Sigmoid colon (tissue), 4 donors: ENCODE measurements at regions not wholly inside any gene's neighbourhood (a gene's known extent, or its start where the extent isn't known, plus 50 kb on each side); places are given as distances from the start of the nearest gene placed in this dataset.

ENCODE experiments used
- CTCF ChIP-seq, 4 experiments: fragments of 450-650 bp in 3 of 4; fragments of 200-600 bp in 1 of 4; IDR thresholded peaks; one replicate each; pipeline ENCODE4 v1.5.1; 2016 to 2019; ENCODE audit warnings: antibody characterized with exemption in 4 of 4, mild to moderate bottlenecking in 3 of 4, moderate library complexity in 2 of 4
- EP300 ChIP-seq, 4 donors: sonication (generic); formaldehyde crosslinking; IDR thresholded peaks; one replicate each; pipeline ENCODE4 v1.6.1; 2017; ENCODE audit warnings: antibody characterized with exemption in 4 of 4
- POLR2A ChIP-seq, 2 donors: fragments of 450-650 bp; IDR thresholded peaks; one replicate each; pipeline ENCODE4 v1.6.1; 2016; ENCODE audit warnings: antibody characterized with exemption in 2 of 2, mild to moderate bottlenecking in 2 of 2, moderate library complexity in 2 of 2
- POLR2AphosphoS5 ChIP-seq, 4 donors: sonication (generic); formaldehyde crosslinking; IDR thresholded peaks; one replicate each; pipeline ENCODE4 v1.6.1; 2017; ENCODE audit warnings: antibody characterized with exemption in 4 of 4

DNA sequence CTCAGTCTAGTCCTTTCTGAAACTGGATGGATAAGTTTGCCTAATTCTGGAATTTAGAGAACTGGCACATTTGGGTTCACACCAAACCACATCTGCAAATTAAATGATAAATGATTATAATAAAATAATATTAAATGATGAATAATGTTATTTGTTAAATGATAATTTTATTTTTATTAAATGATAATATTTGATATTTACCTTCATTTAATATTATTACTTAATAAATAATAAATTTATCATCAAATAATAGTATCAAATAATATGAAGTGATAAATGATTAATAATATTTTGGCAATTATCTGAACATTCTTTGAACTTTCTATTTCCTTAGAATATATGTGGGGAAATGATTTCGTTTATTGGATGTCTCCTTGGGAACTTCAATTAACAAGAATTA lies 1604.2 kb downstream of the STIM2 start:
- no peak for TF ChIP-seq CTCF (IDR thresholded peaks at IDR 0.05)
- no peak for TF ChIP-seq EP300 (IDR thresholded peaks at IDR 0.05)
- TF ChIP-seq POLR2A (IDR thresholded peaks at IDR 0.05) = no peak
- no peak for TF ChIP-seq POLR2AphosphoS5 (IDR thresholded peaks at IDR 0.05)
